HUES48 (cell line): ENCODE measurements at regions not wholly inside any gene's neighbourhood (a gene's known extent, or its start where the extent isn't known, plus 50 kb on each side); places are given as distances from the start of the nearest gene placed in this dataset.

Experiments used
- H3K27ac ChIP-seq: one replicate; pipeline ENCODE4 v1.7.0; 2013; ENCODE audit warnings: low read depth, low read length, inconsistent platforms
- H3K27me3 ChIP-seq: 2 replicates; pipeline ENCODE4 v1.6.1; 2013; ENCODE audit warnings: mild to moderate bottlenecking, low read length; ENCODE audit not compliant: control insufficient read depth, insufficient read depth
- H3K36me3 ChIP-seq: 2 replicates; pipeline ENCODE4 v1.6.1; 2013; ENCODE audit warnings: low read length; ENCODE audit not compliant: control insufficient read depth, insufficient read depth
- H3K4me1 ChIP-seq: 2 replicates; pipeline ENCODE4 v1.6.1; 2013; ENCODE audit warnings: mild to moderate bottlenecking, low read length; ENCODE audit not compliant: control insufficient read depth, insufficient read depth
- H3K4me3 ChIP-seq: 2 replicates; pipeline ENCODE4 v1.5.1; 2013; ENCODE audit warnings: mild to moderate bottlenecking, low read depth, low read length
- H3K9ac ChIP-seq: 2 replicates; pipeline ENCODE4 v1.6.1; 2013; ENCODE audit warnings: mild to moderate bottlenecking, low read depth, low read length, moderate library complexity
- H3K9me3 ChIP-seq: 2 replicates; pipeline ENCODE4 v1.6.1; 2013; ENCODE audit warnings: low read length; ENCODE audit not compliant: control insufficient read depth, insufficient read depth

GRCh38 chr14:61973981-61974380 is 211.8 kb downstream of the SNAPC1 start:
- peaks cover 19% of the 10 kb centered on the region; the same call in 1 of the 2 replicates for H3K9me3 ChIP-seq
- H3K27ac ChIP-seq = no peak overlapping the region
- H3K36me3 ChIP-seq = no peaks in the 10 kb centered on the region
- H3K4me3 ChIP-seq = no peak overlapping the region
- no peaks in the 10 kb centered on the region for H3K4me1 ChIP-seq
- no peaks in the 10 kb centered on the region for H3K27me3 ChIP-seq
- H3K9ac ChIP-seq = no peak overlapping the region

GRCh38 chr14:61977217-61977616 is 215.0 kb downstream of the SNAPC1 start:
- Histone ChIP-seq H3K9me3 (peaks cover 19% of the 10 kb centered on the region; the same call in 1 of the 2 replicates), H3K27me3 (no peaks in the 10 kb centered on the region), H3K9ac (no peak overlapping the region), H3K36me3 (no peaks in the 10 kb centered on the region), H3K27ac (no peak overlapping the region), H3K4me3 (no peak overlapping the region), H3K4me1 (no peaks in the 10 kb centered on the region)

GRCh38 chr14:61988240-61988639 is 226.0 kb downstream of the SNAPC1 start:
- no peak overlapping the region for H3K9ac ChIP-seq
- H3K27me3 ChIP-seq = no peaks in the 10 kb centered on the region
- no peak overlapping the region for H3K4me3 ChIP-seq
- H3K9me3 ChIP-seq = no peaks in the 10 kb centered on the region
- H3K36me3 ChIP-seq = no peaks in the 10 kb centered on the region
- no peaks in the 10 kb centered on the region for H3K4me1 ChIP-seq
- no peak overlapping the region for H3K27ac ChIP-seq

DNA sequence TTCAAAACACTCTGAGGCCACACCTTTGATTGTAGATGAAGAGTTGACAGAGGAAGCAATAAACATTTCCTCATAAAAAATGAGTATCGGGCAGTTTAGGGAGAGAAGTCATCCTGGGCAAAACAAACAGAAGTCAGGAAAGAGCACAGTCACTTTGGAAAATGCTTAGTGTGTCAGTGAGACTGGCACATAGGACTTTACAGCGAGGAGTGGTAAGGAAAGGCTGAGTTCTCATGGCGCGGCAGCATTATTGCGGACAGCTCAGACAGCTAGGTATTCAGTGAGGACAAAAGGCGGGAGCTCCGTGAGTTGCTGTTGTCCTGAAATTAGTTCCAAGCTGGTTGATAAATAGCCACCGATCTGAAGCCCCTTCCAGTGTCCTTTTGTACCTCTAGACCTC is 229.9 kb downstream of the SNAPC1 start:
- Histone ChIP-seq H3K27ac (no peak overlapping the region), H3K9me3 (no peaks in the 10 kb centered on the region), H3K36me3 (no peaks in the 10 kb centered on the region), H3K4me3 (no peak overlapping the region), H3K4me1 (no peaks in the 10 kb centered on the region), H3K27me3 (no peaks in the 10 kb centered on the region), H3K9ac (no peak overlapping the region)

- Histone ChIP-seq H3K9me3 (no peaks in the 10 kb centered on the region), H3K27me3 (no peaks in the 10 kb centered on the region), H3K27ac (no peak overlapping the region), H3K36me3 (no peaks in the 10 kb centered on the region), H3K4me1 (no peaks in the 10 kb centered on the region), H3K9ac (no peak overlapping the region), H3K4me3 (no peak overlapping the region)
These were observed 230.7 kb downstream of the SNAPC1 start for GRCh38 chr14:61992926-61993325.

DNA sequence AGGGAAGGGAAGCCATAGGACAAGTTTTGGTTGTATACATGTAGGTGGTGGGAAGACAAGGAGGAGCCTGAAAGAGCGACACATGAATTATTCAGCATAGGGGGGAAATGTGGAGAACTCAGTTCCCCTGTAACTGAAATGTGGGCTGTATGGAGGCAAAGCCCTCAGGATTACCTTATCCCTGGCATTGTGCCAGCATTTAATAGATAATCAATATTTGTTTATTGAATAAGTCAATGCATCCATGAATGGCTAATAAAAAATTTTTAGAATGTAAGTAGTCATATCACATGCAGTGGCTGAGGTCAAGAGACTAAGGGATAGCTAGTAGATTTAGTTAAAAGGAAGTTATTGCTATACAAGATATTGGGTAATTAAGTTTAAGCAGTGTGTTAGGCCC is 232.4 kb downstream of the SNAPC1 start:
- Histone ChIP-seq H3K4me1 (no peaks in the 10 kb centered on the region), H3K4me3 (no peak overlapping the region), H3K27ac (no peak overlapping the region), H3K9me3 (no peaks in the 10 kb centered on the region), H3K36me3 (no peaks in the 10 kb centered on the region), H3K27me3 (no peaks in the 10 kb centered on the region), H3K9ac (no peak overlapping the region)

DNA sequence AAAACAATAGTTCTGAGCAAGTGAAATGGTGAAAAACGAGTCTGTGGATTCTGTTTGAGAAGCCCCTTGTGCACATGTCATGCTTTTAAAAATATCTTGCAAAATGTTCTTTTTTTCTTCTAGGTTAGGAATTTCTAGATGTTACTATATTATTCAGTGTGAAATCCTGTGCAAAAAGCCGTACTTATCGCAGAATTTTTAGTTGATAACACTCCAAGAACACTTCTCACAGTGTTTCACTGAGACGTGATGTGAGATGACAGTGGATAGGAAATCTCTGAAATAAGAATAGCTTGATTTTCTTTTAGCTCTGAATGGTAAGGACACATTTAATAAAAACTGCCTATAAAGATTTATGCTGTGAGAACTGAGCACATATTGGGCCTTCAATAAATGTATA is 234.5 kb downstream of the SNAPC1 start:
- H3K4me3 ChIP-seq = no peak overlapping the region
- H3K27me3 ChIP-seq = no peaks in the 10 kb centered on the region
- H3K9ac ChIP-seq = no peak overlapping the region
- no peak overlapping the region for H3K27ac ChIP-seq
- H3K9me3 ChIP-seq = no peaks in the 10 kb centered on the region
- H3K36me3 ChIP-seq = no peaks in the 10 kb centered on the region
- no peaks in the 10 kb centered on the region for H3K4me1 ChIP-seq

DNA sequence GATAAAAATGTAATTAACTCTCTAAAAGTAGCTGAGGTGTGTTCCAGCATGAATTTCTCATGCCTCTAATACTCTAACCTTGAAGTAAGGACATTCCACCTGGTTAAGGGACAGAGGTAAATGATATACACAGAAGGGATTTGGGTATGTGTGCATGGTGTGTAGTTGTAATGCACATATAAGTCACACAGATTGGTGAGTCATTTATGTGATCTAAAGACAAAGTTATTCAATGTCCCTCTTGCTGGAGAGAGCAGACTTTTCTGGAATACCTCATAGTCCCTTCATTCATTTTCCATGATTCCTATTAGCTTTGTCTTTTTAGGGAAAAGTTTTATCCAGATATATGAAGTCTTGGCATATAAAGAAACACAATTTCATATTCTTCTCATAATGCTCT is 234.9 kb downstream of the SNAPC1 start:
- Histone ChIP-seq H3K9me3 (no peaks in the 10 kb centered on the region), H3K27ac (no peak overlapping the region), H3K4me3 (no peak overlapping the region), H3K4me1 (no peaks in the 10 kb centered on the region), H3K36me3 (no peaks in the 10 kb centered on the region), H3K27me3 (no peaks in the 10 kb centered on the region), H3K9ac (no peak overlapping the region)

DNA sequence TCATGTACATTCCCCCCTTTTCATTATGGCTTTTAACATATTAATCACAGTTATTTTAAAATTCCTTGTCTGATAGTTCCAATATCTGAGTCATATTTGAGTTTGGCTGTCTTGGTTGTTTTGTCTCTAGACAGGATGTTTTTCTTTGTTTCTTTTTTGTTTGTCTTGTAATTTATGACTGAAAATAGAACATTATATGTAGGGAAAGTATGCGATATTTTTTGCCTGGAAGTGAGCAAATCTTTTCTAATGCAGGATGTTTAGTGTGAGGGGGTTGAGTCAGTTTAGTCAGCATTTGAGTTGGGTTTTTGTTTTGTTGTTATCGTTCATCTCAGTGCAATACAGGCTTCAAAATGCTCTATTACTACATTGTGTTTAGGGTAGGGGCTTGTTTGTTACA is 239.7 kb downstream of the SNAPC1 start:
- H3K27ac ChIP-seq = no peak overlapping the region
- no peak overlapping the region for H3K9ac ChIP-seq
- 0 out of 2 replicates have a peak, but pooled peaks cover 3% of the 10 kb centered on the region for H3K9me3 ChIP-seq
- H3K27me3 ChIP-seq = no peaks in the 10 kb centered on the region
- no peak overlapping the region for H3K4me3 ChIP-seq
- H3K36me3 ChIP-seq = no peaks in the 10 kb centered on the region
- no peaks in the 10 kb centered on the region for H3K4me1 ChIP-seq

GRCh38 chr14:62002642-62003041 is 240.4 kb downstream of the SNAPC1 start:
- H3K27me3 ChIP-seq = no peaks in the 10 kb centered on the region
- H3K9ac ChIP-seq = no peak overlapping the region
- no peaks in the 10 kb centered on the region for H3K4me1 ChIP-seq
- H3K9me3 ChIP-seq = 0 out of 2 replicates have a peak, but pooled peaks cover 3% of the 10 kb centered on the region
- no peaks in the 10 kb centered on the region for H3K36me3 ChIP-seq
- H3K27ac ChIP-seq = no peak overlapping the region
- no peak overlapping the region for H3K4me3 ChIP-seq

DNA sequence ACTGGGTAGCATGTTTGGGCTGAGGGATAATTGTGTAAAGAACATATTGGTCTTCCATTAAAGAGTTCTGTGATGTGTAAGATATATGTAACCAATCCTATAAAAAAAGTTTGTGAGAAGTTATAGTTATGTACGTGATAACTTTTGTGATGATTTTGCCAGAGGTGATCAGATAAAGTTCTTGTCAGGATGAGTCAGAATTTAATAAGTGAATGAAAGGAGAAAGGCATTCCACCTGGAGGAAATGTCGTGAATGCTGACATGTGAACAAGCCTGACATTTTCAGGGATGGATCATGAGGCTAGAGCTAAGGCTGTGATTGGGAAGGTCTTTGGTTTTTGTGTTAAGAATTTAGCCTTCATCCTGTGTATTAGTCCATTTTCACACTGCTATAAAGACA is 241.5 kb downstream of the SNAPC1 start:
- Histone ChIP-seq H3K4me3 (no peak overlapping the region), H3K36me3 (no peaks in the 10 kb centered on the region), H3K9ac (no peak overlapping the region), H3K27me3 (no peaks in the 10 kb centered on the region), H3K9me3 (0 out of 2 replicates have a peak, but pooled peaks cover 3% of the 10 kb centered on the region), H3K4me1 (0 out of 2 replicates have a peak, but pooled peaks cover 4% of the 10 kb centered on the region), H3K27ac (no peak overlapping the region)
